IPS-20b (cell line): ENCODE measurements at regions not wholly inside any gene's neighbourhood (a gene's known extent, or its start where the extent isn't known, plus 50 kb on each side); places are given as distances from the start of the nearest gene placed in this dataset.
A peak's percentile ranks its signal among the peaks of the same experiment; 100 is the strongest.

Experiments used
- H3K27ac ChIP-seq: one replicate; pipeline ENCODE4 v1.5.1; 2013; ENCODE audit warnings: low read length
- H3K27me3 ChIP-seq: 2 replicates; pipeline ENCODE4 v1.6.1; 2013; ENCODE audit warnings: mild to moderate bottlenecking, low read length, inconsistent platforms; ENCODE audit not compliant: insufficient read depth
- H3K36me3 ChIP-seq: 2 replicates; pipeline ENCODE4 v1.6.1; 2013; ENCODE audit warnings: low read depth, mild to moderate bottlenecking, inconsistent platforms, low read length, moderate library complexity; ENCODE audit not compliant: insufficient read depth
- H3K4me1 ChIP-seq: 2 replicates; pipeline ENCODE4 v1.6.1; 2013; ENCODE audit warnings: mild to moderate bottlenecking, control low read depth, inconsistent platforms, low read length, moderate library complexity; ENCODE audit not compliant: insufficient read depth
- H3K4me3 ChIP-seq: 2 replicates; pipeline ENCODE4 v1.5.1; 2013; ENCODE audit warnings: mild to moderate bottlenecking, low read length, inconsistent platforms
- H3K9ac ChIP-seq: 2 replicates; pipeline ENCODE4 v1.6.1; 2013; ENCODE audit warnings: low read depth, mild to moderate bottlenecking, inconsistent platforms, low read length, moderate library complexity
- H3K9me3 ChIP-seq: 2 replicates; pipeline ENCODE4 v1.6.1; 2013; ENCODE audit warnings: mild to moderate bottlenecking, low read depth, low read length, inconsistent platforms; ENCODE audit not compliant: insufficient read depth

DNA sequence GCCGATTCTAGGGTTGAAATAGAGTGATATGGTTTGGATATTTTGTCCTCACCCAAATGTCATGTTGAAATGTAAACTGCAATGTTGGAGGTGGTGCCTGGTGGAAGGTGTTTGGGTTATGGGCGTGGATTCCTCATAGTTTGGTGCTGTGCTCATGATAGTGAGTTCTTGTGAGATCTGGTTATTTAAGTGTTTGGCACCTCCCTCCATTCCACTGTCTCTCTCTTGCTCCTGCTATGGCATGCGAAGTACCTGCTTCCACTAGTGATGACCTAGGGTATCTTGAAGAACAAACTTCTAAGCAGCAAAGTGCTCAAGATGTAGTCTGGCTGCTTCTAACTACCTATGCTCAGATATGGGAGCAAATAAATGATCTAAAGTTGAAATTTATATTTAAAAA, 56.0 kb upstream of the TSPAN18 start:
- Histone ChIP-seq H3K27ac (peak overlapping the region; percentile 41), H3K9ac (peak overlapping the region; percentile 46; the same call in 1 of the 2 replicates), H3K4me3 (peak overlapping the region; percentile 45; the same call in 1 of the 2 replicates), H3K9me3 (peaks cover 9% of the 10 kb centered on the region), H3K4me1 (peaks cover 14% of the 10 kb centered on the region; the same call in 1 of the 2 replicates), H3K27me3 (no peaks in the 10 kb centered on the region), H3K36me3 (no peaks in the 10 kb centered on the region)

- H3K4me3 ChIP-seq, result peak overlapping the region; percentile 45; the same call in 1 of the 2 replicates
- H3K36me3 ChIP-seq, result no peaks in the 10 kb centered on the region
- peak overlapping the region; percentile 63; the same call in 1 of the 2 replicates for H3K9ac ChIP-seq
- peaks cover 14% of the 10 kb centered on the region; the same call in 1 of the 2 replicates for H3K4me1 ChIP-seq
- H3K9me3 ChIP-seq, result peaks cover 9% of the 10 kb centered on the region
- H3K27ac ChIP-seq, result peak overlapping the region; percentile 84
- no peaks in the 10 kb centered on the region for H3K27me3 ChIP-seq
Measured at GRCh38 chr11:44671234-44671633, 55.5 kb upstream of the TSPAN18 start.

DNA sequence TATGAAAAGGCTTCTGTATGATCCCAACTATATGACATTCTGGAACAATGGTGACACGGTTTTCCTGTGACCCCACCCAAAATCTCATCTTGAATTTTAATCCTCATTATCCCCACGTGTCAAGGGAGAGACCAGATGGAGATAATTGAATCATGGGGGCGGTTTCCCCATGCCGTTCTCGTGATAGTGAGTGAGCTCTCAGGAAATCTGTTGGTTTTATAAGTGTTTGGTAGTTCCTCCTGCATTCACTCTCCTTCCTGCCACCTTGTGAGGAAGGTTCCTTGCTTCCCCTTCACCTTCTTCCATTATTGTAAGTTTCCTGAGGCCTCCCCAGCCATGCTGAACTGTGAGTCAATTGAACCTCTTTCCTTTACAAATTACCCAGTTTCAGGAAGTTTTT, 53.1 kb upstream of the TSPAN18 start:
- H3K9me3 ChIP-seq, result peaks cover 9% of the 10 kb centered on the region
- no peaks in the 10 kb centered on the region for H3K27me3 ChIP-seq
- no peak overlapping the region for H3K4me3 ChIP-seq
- H3K27ac ChIP-seq, result no peak overlapping the region
- H3K9ac ChIP-seq, result no peak overlapping the region
- no peaks in the 10 kb centered on the region for H3K36me3 ChIP-seq
- H3K4me1 ChIP-seq, result peaks cover 14% of the 10 kb centered on the region; the same call in 1 of the 2 replicates

GRCh38 chr11:44674809-44675208, 52.0 kb upstream of the TSPAN18 start:
- no peaks in the 10 kb centered on the region for H3K27me3 ChIP-seq

GRCh38 chr11:44675906-44676305, 50.9 kb upstream of the TSPAN18 start:
- Histone ChIP-seq H3K4me3 (no peak overlapping the region), H3K9me3 (peaks cover 9% of the 10 kb centered on the region), H3K36me3 (no peaks in the 10 kb centered on the region), H3K27ac (no peak overlapping the region), H3K27me3 (no peaks in the 10 kb centered on the region), H3K9ac (no peak overlapping the region), H3K4me1 (peaks cover 10% of the 10 kb centered on the region; the same call in 1 of the 2 replicates)

More at GRCh38 chr11:44674809-44675208, 52.0 kb upstream of the TSPAN18 start:
- Histone ChIP-seq H3K4me3 (no peak overlapping the region), H3K27ac (no peak overlapping the region), H3K9me3 (peaks cover 9% of the 10 kb centered on the region), H3K4me1 (peaks cover 14% of the 10 kb centered on the region; the same call in 1 of the 2 replicates), H3K9ac (no peak overlapping the region), H3K36me3 (no peaks in the 10 kb centered on the region)
